HG03066 (cell line): ENCODE measurements at regions not wholly inside any gene's neighbourhood (a gene's known extent, or its start where the extent isn't known, plus 50 kb on each side); places are given as distances from the start of the nearest gene placed in this dataset.

Experiments
- ATAC-seq: cut with Tn5 transposase; IDR thresholded peaks from one replicate; pipeline ENCODE4 v1.9.1; 2021; ENCODE audit warnings: low read depth; ENCODE audit not compliant: unreplicated experiment

- no peak for ATAC-seq
These were observed 82.2 kb downstream of the EPDR1 start for GRCh38 chr7:38002689-38003088.

GRCh38 chr7:38006559-38006958 is 86.1 kb downstream of the EPDR1 start:
- ATAC-seq, result no peak

GRCh38 chr7:38007096-38007495 is 86.7 kb downstream of the EPDR1 start:
- ATAC-seq, result no peak

GRCh38 chr7:38013246-38013645 is 92.8 kb downstream of the EPDR1 start:
- no peak for ATAC-seq

GRCh38 chr7:38016567-38016966 is 96.1 kb downstream of the EPDR1 start:
- no peak for ATAC-seq

GRCh38 chr7:38017320-38017719 is 96.9 kb downstream of the EPDR1 start:
- no peak for ATAC-seq

- no peak for ATAC-seq
These were observed 99.8 kb downstream of the EPDR1 start for GRCh38 chr7:38020121-38020785.

- no peak for ATAC-seq
These were observed 101.5 kb downstream of the EPDR1 start for GRCh38 chr7:38021892-38022291.

GRCh38 chr7:38025815-38026214 is 105.4 kb downstream of the EPDR1 start:
- ATAC-seq, result no peak

- ATAC-seq, result no peak
These were observed 107.5 kb downstream of the EPDR1 start for GRCh38 chr7:38027884-38028455.

- ATAC-seq, result no peak
These were observed 113.8 kb downstream of the EPDR1 start for GRCh38 chr7:38034062-38034908.

GRCh38 chr7:38040831-38041230 is 120.4 kb downstream of the EPDR1 start:
- ATAC-seq, result no peak

GRCh38 chr7:38049679-38050078 is 128.4 kb upstream of the STARD3NL start:
- ATAC-seq, result no peak

- no peak for ATAC-seq
These were observed 126.7 kb upstream of the STARD3NL start for GRCh38 chr7:38051311-38051710.

GRCh38 chr7:38051786-38052185 is 126.3 kb upstream of the STARD3NL start:
- ATAC-seq, result no peak

- no peak for ATAC-seq
These were observed 125.3 kb upstream of the STARD3NL start for GRCh38 chr7:38052786-38053185.

- no peak for ATAC-seq
These were observed 123.8 kb upstream of the STARD3NL start for GRCh38 chr7:38054199-38054598.

- no peak for ATAC-seq
These were observed 120.2 kb upstream of the STARD3NL start for GRCh38 chr7:38057829-38058228.

GRCh38 chr7:38060116-38060515 is 117.9 kb upstream of the STARD3NL start:
- no peak for ATAC-seq

GRCh38 chr7:38060637-38061036 is 117.4 kb upstream of the STARD3NL start:
- ATAC-seq, result no peak

- no peak for ATAC-seq
These were observed 111.7 kb upstream of the STARD3NL start for GRCh38 chr7:38066391-38066790.

GRCh38 chr7:38068461-38068860 is 109.6 kb upstream of the STARD3NL start:
- no peak for ATAC-seq
